ENCODE measurements at regions not wholly inside any gene's neighbourhood (a gene's known extent, or its start where the extent isn't known, plus 50 kb on each side); places are given as distances from the start of the nearest gene placed in this dataset.
A peak's percentile ranks its signal among the peaks of the same experiment; 100 is the strongest.
"Not testable (repeated sequence)": the region's sequence is repeated elsewhere in the genome, so short reads cannot be mapped to it uniquely, and the experiment has no call there.

- not testable (repeated sequence) for H3K27ac Mint-ChIP-seq; H3K4me3 Mint-ChIP-seq; H3K9me3 Mint-ChIP-seq; ATAC-seq; DNase-seq; H3K27me3 Mint-ChIP-seq; H3K4me1 Mint-ChIP-seq; H3K36me3 Mint-ChIP-seq (ENCODE audit: low read depth)
Observed at GRCh38 chr12:131343436-131343835, 367.5 kb upstream of the SFSWAP start.

GRCh38 chr12:131344715-131345520 is 366.0 kb upstream of the SFSWAP start:
- not testable (repeated sequence) for H3K9me3 Mint-ChIP-seq; DNase-seq; H3K4me3 Mint-ChIP-seq; H3K4me1 Mint-ChIP-seq; H3K36me3 Mint-ChIP-seq (ENCODE audit: low read depth); H3K27me3 Mint-ChIP-seq; ATAC-seq; H3K27ac Mint-ChIP-seq

GRCh38 chr12:131345521-131346436 is 365.1 kb upstream of the SFSWAP start:
- Mint-ChIP-seq H3K9me3 (no peaks in the 10 kb centered on the region), H3K4me1 (no peaks in the 10 kb centered on the region), H3K27ac (no peak overlapping the region), H3K36me3 (ENCODE audit: low read depth) (no peaks in the 10 kb centered on the region), H3K4me3 (no peak overlapping the region), H3K27me3 (peaks cover 3% of the 10 kb centered on the region)
- ATAC-seq, result no peak
- no peak for DNase-seq

- no peak overlapping the region for H3K27ac Mint-ChIP-seq
- ATAC-seq, result no peak
- H3K27me3 Mint-ChIP-seq, result peaks cover 5% of the 10 kb centered on the region
- peaks cover 3% of the 10 kb centered on the region for H3K9me3 Mint-ChIP-seq
- H3K4me1 Mint-ChIP-seq, result peaks cover 3% of the 10 kb centered on the region
- no peak for DNase-seq
- no peak overlapping the region for H3K4me3 Mint-ChIP-seq
- no peaks in the 10 kb centered on the region for H3K36me3 Mint-ChIP-seq (ENCODE audit: low read depth)
Observed at GRCh38 chr12:131346555-131347344, 364.1 kb upstream of the SFSWAP start.

- H3K4me3 Mint-ChIP-seq, result no peak overlapping the region
- peaks cover 5% of the 10 kb centered on the region for H3K27me3 Mint-ChIP-seq
- peaks cover 4% of the 10 kb centered on the region for H3K9me3 Mint-ChIP-seq
- DNase-seq (no peak), ATAC-seq (no peak)
- H3K4me1 Mint-ChIP-seq, result peaks cover 4% of the 10 kb centered on the region
- no peaks in the 10 kb centered on the region for H3K36me3 Mint-ChIP-seq (ENCODE audit: low read depth)
- no peak overlapping the region for H3K27ac Mint-ChIP-seq
Observed at GRCh38 chr12:131347345-131347714, 363.6 kb upstream of the SFSWAP start.

- H3K4me1 Mint-ChIP-seq, result peaks cover 4% of the 10 kb centered on the region
- no peak for DNase-seq
Observed at GRCh38 chr12:131347732-131348131, 363.2 kb upstream of the SFSWAP start.

GRCh38 chr12:131348231-131348630 is 362.7 kb upstream of the SFSWAP start:
- H3K36me3 Mint-ChIP-seq (ENCODE audit: low read depth), result no peaks in the 10 kb centered on the region

More at GRCh38 chr12:131347732-131348131, 363.2 kb upstream of the SFSWAP start:
- peaks cover 5% of the 10 kb centered on the region for H3K27me3 Mint-ChIP-seq
- H3K4me3 Mint-ChIP-seq, result no peak overlapping the region
- H3K36me3 Mint-ChIP-seq (ENCODE audit: low read depth), result no peaks in the 10 kb centered on the region
- H3K27ac Mint-ChIP-seq, result no peak overlapping the region
- peaks cover 4% of the 10 kb centered on the region for H3K9me3 Mint-ChIP-seq
- ATAC-seq, result no peak

GRCh38 chr12:131348646-131349045 is 362.2 kb upstream of the SFSWAP start:
- Mint-ChIP-seq H3K27ac (no peak overlapping the region), H3K4me1 (peaks cover 4% of the 10 kb centered on the region), H3K36me3 (ENCODE audit: low read depth) (no peaks in the 10 kb centered on the region), H3K9me3 (peaks cover 4% of the 10 kb centered on the region), H3K27me3 (peaks cover 5% of the 10 kb centered on the region), H3K4me3 (no peak overlapping the region)
- no peak for DNase-seq
- ATAC-seq, result no peak

More at GRCh38 chr12:131348231-131348630, 362.7 kb upstream of the SFSWAP start:
- no peak overlapping the region for H3K27ac Mint-ChIP-seq
- no peak overlapping the region for H3K4me3 Mint-ChIP-seq
- DNase-seq (no peak), ATAC-seq (no peak)
- H3K27me3 Mint-ChIP-seq, result peaks cover 5% of the 10 kb centered on the region
- H3K9me3 Mint-ChIP-seq, result peaks cover 4% of the 10 kb centered on the region
- peaks cover 4% of the 10 kb centered on the region for H3K4me1 Mint-ChIP-seq

GRCh38 chr12:131349397-131350127 is 361.3 kb upstream of the SFSWAP start:
- Mint-ChIP-seq H3K4me3 (no peak overlapping the region), H3K9me3 (peaks cover 4% of the 10 kb centered on the region), H3K27me3 (peaks cover 5% of the 10 kb centered on the region), H3K27ac (no peak overlapping the region), H3K36me3 (ENCODE audit: low read depth) (no peaks in the 10 kb centered on the region), H3K4me1 (peaks cover 4% of the 10 kb centered on the region)
- ATAC-seq, result no peak
- DNase-seq, result no peak

- H3K27ac Mint-ChIP-seq, result no peak overlapping the region
- peaks cover 5% of the 10 kb centered on the region for H3K27me3 Mint-ChIP-seq
- peaks cover 4% of the 10 kb centered on the region for H3K9me3 Mint-ChIP-seq
- H3K36me3 Mint-ChIP-seq (ENCODE audit: low read depth), result no peaks in the 10 kb centered on the region
- DNase-seq (no peak), ATAC-seq (no peak)
- peaks cover 4% of the 10 kb centered on the region for H3K4me1 Mint-ChIP-seq
- H3K4me3 Mint-ChIP-seq, result no peak overlapping the region
Observed at GRCh38 chr12:131350943-131351318, 360.0 kb upstream of the SFSWAP start.

GRCh38 chr12:131351319-131352028 is 359.4 kb upstream of the SFSWAP start:
- ATAC-seq, result peak; percentile 41
- DNase-seq, result no peak
- peaks cover 4% of the 10 kb centered on the region for H3K9me3 Mint-ChIP-seq

GRCh38 chr12:131352296-131352900 is 358.5 kb upstream of the SFSWAP start:
- no peak overlapping the region for H3K4me3 Mint-ChIP-seq
- H3K27me3 Mint-ChIP-seq, result peaks cover 5% of the 10 kb centered on the region

More at GRCh38 chr12:131351319-131352028, 359.4 kb upstream of the SFSWAP start:
- H3K27ac Mint-ChIP-seq, result no peak overlapping the region
- peaks cover 5% of the 10 kb centered on the region for H3K27me3 Mint-ChIP-seq
- H3K4me3 Mint-ChIP-seq, result no peak overlapping the region
- H3K36me3 Mint-ChIP-seq (ENCODE audit: low read depth), result no peaks in the 10 kb centered on the region
- H3K4me1 Mint-ChIP-seq, result peaks cover 4% of the 10 kb centered on the region

GRCh38 chr12:131353376-131353775 is 357.5 kb upstream of the SFSWAP start:
- Mint-ChIP-seq H3K27me3 (peaks cover 6% of the 10 kb centered on the region), H3K36me3 (ENCODE audit: low read depth) (no peaks in the 10 kb centered on the region), H3K9me3 (peaks cover 4% of the 10 kb centered on the region), H3K27ac (no peak overlapping the region), H3K4me1 (peaks cover 4% of the 10 kb centered on the region), H3K4me3 (no peak overlapping the region)
- DNase-seq (no peak), ATAC-seq (no peak)

More at GRCh38 chr12:131352296-131352900, 358.5 kb upstream of the SFSWAP start:
- ATAC-seq (no peak), DNase-seq (no peak)
- H3K9me3 Mint-ChIP-seq, result peaks cover 4% of the 10 kb centered on the region
- H3K27ac Mint-ChIP-seq, result no peak overlapping the region
- peaks cover 4% of the 10 kb centered on the region for H3K4me1 Mint-ChIP-seq
- no peaks in the 10 kb centered on the region for H3K36me3 Mint-ChIP-seq (ENCODE audit: low read depth)

Data from activated naive CD8-positive, alpha-beta T cell treated with anti-CD3 and anti-CD28 coated beads, Interleukin-2, amount 50 U/mL, for 24 hours (primary cell).